HCT116 (cell line): ENCODE measurements at regions not wholly inside any gene's neighbourhood (a gene's known extent, or its start where the extent isn't known, plus 50 kb on each side); places are given as distances from the start of the nearest gene placed in this dataset.

Experiments used
- ATAC-seq: fragments of 200-7000 bp; cut with Tn5 transposase; 2 replicates; pipeline ENCODE4 v1.9.1; 2020; ENCODE audit warnings: mild to moderate bottlenecking, moderate library complexity
- BruUV-seq: library from RNA; stranded (reverse); fragments of 400-500 nt; replicated peaks from 2 replicates; lab custom pipeline; 2021; lab: Mats Ljungman, UMichigan
- CTCF ChIA-PET: fragments of 300-600 bp; sonication (Branson Sonifier 250); formaldehyde crosslinking; loops from one replicate; lab custom pipeline; 2021; ENCODE audit warnings: antibody characterized with exemption; lab: Charles Lee
- POLR2A ChIA-PET: fragments of 300-600, 350-600 bp; sonication (Branson Sonifier 250); formaldehyde crosslinking; loops from one replicate; lab custom pipeline; 2021; ENCODE audit warnings: antibody characterized with exemption; lab: Charles Lee
- RAD21 ChIA-PET, 2 experiments: fragments of 300-600 bp; sonication (Branson Sonifier 250); formaldehyde crosslinking; loops; one replicate each; lab custom pipeline; 2023; ENCODE audit warnings: low total read pairs in 2 of 2; ENCODE audit not compliant: uncharacterized antibody in 2 of 2, unreplicated experiment in 2 of 2, low non-redundant PET in 1 of 2; lab: Charles Lee
- DNase-seq: peaks from one replicate; pipeline ENCODE4 v3.0.0-alpha.2; 2010; ENCODE audit warnings: low read depth, low spot score
- H2AFZ ChIP-seq: fragments of 200-600 bp; shearing (Covaris generic), sonication (generic); 2 replicates; pipeline ENCODE4 v1.6.1; 2017; ENCODE audit warnings: low read depth, mixed run types, mixed read lengths, antibody characterized with exemption, low read length; ENCODE audit not compliant: poor library complexity, severe bottlenecking
- H3K27ac ChIP-seq: 2 replicates; pipeline ENCODE4 v1.5.1; 2012; ENCODE audit warnings: low read depth, low read length
- H3K27me3 ChIP-seq: fragments of 200-600 bp; sonication (generic); 2 replicates; pipeline ENCODE4 v1.6.1; 2016; ENCODE audit warnings: mixed run types, low read length, mixed read lengths; ENCODE audit not compliant: insufficient read depth
- H3K36me3 ChIP-seq, 2 experiments: fragments of 200-500 bp in 1 of 2; fragments of 200-600 bp in 1 of 2; sonication (Bioruptor generic) in 1 of 2; sonication (generic) in 1 of 2; 2 replicates each; pipeline versions ENCODE4 v1.5.1 to v1.6.1; 2014 to 2016; ENCODE audit warnings: low read length in 2 of 2, inconsistent platforms in 1 of 2, mixed read lengths in 1 of 2, mixed run types in 1 of 2; ENCODE audit not compliant: insufficient read depth in 2 of 2, control insufficient read depth in 1 of 2
- H3K4me1 ChIP-seq, 2 experiments: fragments of 200-600 bp in 1 of 2; sonication (generic) in 1 of 2; 2 replicates each; pipeline versions ENCODE4 v1.5.1 to v1.6.1; 2012 to 2017; ENCODE audit warnings: low read length in 2 of 2, inconsistent platforms in 1 of 2, mild to moderate bottlenecking in 1 of 2, mixed read lengths in 1 of 2, mixed run types in 1 of 2, moderate library complexity in 1 of 2; ENCODE audit not compliant: insufficient read depth in 2 of 2, control insufficient read depth in 1 of 2
- H3K4me2 ChIP-seq: fragments of 200-600 bp; sonication (generic); 2 replicates; pipeline ENCODE4 v1.6.1; 2017; ENCODE audit warnings: mixed run types, low read length, mixed read lengths
- H3K4me3 ChIP-seq, 2 experiments: fragments of 200-600 bp in 1 of 2; sonication (generic) in 1 of 2; replicated peaks in 1 of 2; 2 replicates each; pipeline ENCODE4 v1.5.1; 2011 to 2016; ENCODE audit warnings: low read length in 2 of 2, control low read depth in 1 of 2, low read depth in 1 of 2, mild to moderate bottlenecking in 1 of 2, mixed read lengths in 1 of 2, mixed run types in 1 of 2
- H3K79me2 ChIP-seq: fragments of 200-600 bp; sonication (generic); 2 replicates; pipeline ENCODE4 v1.6.1; 2017; ENCODE audit warnings: mild to moderate bottlenecking, mixed run types, low read length, moderate library complexity, mixed read lengths; ENCODE audit not compliant: insufficient read depth
- H3K9ac ChIP-seq: fragments of 200-600 bp; sonication (generic); 2 replicates; pipeline ENCODE4 v1.6.1; 2016; ENCODE audit warnings: low read length, mixed read lengths
- H3K9me2 ChIP-seq: fragments of 200-600 bp; sonication (generic), shearing (Covaris generic); 2 replicates; pipeline ENCODE4 v1.6.1; 2017; ENCODE audit warnings: mixed run types, mild to moderate bottlenecking, moderate library complexity; ENCODE audit not compliant: insufficient read depth
- H3K9me3 ChIP-seq, 2 experiments: fragments of 200-500 bp in 1 of 2; fragments of 200-600 bp in 1 of 2; sonication (Bioruptor generic) in 1 of 2; sonication (generic) in 1 of 2; 2 replicates each; pipeline ENCODE4 v1.6.1; 2014 to 2017; ENCODE audit warnings: low read length in 2 of 2, mixed read lengths in 2 of 2, inconsistent platforms in 1 of 2, low read depth in 1 of 2, mild to moderate bottlenecking in 1 of 2, mixed run types in 1 of 2, moderate library complexity in 1 of 2; ENCODE audit not compliant: control insufficient read depth in 1 of 2, insufficient read depth in 1 of 2
- H4K20me1 ChIP-seq: fragments of 200-600 bp; sonication (generic), shearing (Covaris generic); 2 replicates; pipeline ENCODE4 v1.6.1; 2017; ENCODE audit warnings: mixed run types, mild to moderate bottlenecking, moderate library complexity; ENCODE audit not compliant: insufficient read depth
- CEBPB ChIP-seq: IDR thresholded peaks from 2 replicates; pipeline ENCODE4 v1.6.1; 2012; ENCODE audit warnings: low read depth
- CTCF ChIP-seq, 3 experiments: fragments of 200-600 bp in 1 of 3; sonication (generic) in 1 of 3; IDR thresholded peaks in 2 of 3; conservative IDR thresholded peaks in 1 of 3; 2 replicates each; pipeline ENCODE4 v1.5.1; 2012 to 2017; ENCODE audit warnings: low read depth in 2 of 3, low read length in 2 of 3, antibody characterized with exemption in 1 of 3, borderline replicate concordance in 1 of 3, control low read depth in 1 of 3, mild to moderate bottlenecking in 1 of 3, mixed read lengths in 1 of 3, mixed run types in 1 of 3, moderate library complexity in 1 of 3; ENCODE audit not compliant: insufficient read depth in 1 of 3
- EGR1 ChIP-seq: IDR thresholded peaks from 2 replicates; pipeline ENCODE4 v1.6.1; 2012; ENCODE audit warnings: low read depth
- ELF1 ChIP-seq: IDR thresholded peaks from 2 replicates; pipeline ENCODE4 v1.6.1; 2012; ENCODE audit warnings: low read depth, borderline replicate concordance
- EZH2 ChIP-seq: fragments of 200-600 bp; sonication (generic); IDR thresholded peaks from 2 replicates; pipeline ENCODE4 v1.6.1; 2017; ENCODE audit warnings: antibody characterized with exemption, mixed run types
- POLR2AphosphoS5 ChIP-seq: IDR thresholded peaks from 2 replicates; pipeline ENCODE4 v1.6.1; 2011; ENCODE audit warnings: mild to moderate bottlenecking, low read depth, low read length, moderate library complexity
- RAD21 ChIP-seq: IDR thresholded peaks from 2 replicates; pipeline ENCODE4 v1.6.1; 2012; ENCODE audit warnings: low read depth, mild to moderate bottlenecking
- SP1 ChIP-seq: IDR thresholded peaks from 2 replicates; pipeline ENCODE4 v1.6.1; 2012; ENCODE audit warnings: low read depth
- SRF ChIP-seq: IDR thresholded peaks from 2 replicates; pipeline ENCODE4 v1.6.1; 2012; ENCODE audit warnings: low read depth
- TCF7L2 ChIP-seq: IDR thresholded peaks from 2 replicates; pipeline ENCODE4 v1.7.0; 2011; ENCODE audit warnings: borderline replicate concordance, inconsistent platforms; ENCODE audit not compliant: insufficient read depth, insufficient read length; ENCODE audit errors: extremely low read depth
- YY1 ChIP-seq: IDR thresholded peaks from 2 replicates; pipeline ENCODE4 v1.6.1; 2011; ENCODE audit warnings: low read length, low read depth, moderate library complexity, mild to moderate bottlenecking; ENCODE audit not compliant: insufficient replicate concordance; ENCODE audit errors: extremely low read depth
- ZBTB33 ChIP-seq: IDR thresholded peaks from 2 replicates; pipeline ENCODE4 v1.6.1; 2011; ENCODE audit warnings: mild to moderate bottlenecking, low read length, moderate library complexity; ENCODE audit not compliant: insufficient replicate concordance; ENCODE audit errors: extremely low read depth
- ZNF274 ChIP-seq: fragments of 200-500 bp; sonication (Bioruptor generic); IDR thresholded peaks from 2 replicates; pipeline ENCODE4 v1.6.1; 2014; ENCODE audit warnings: mild to moderate bottlenecking, low read depth, low read length, inconsistent platforms
- intact Hi-C: fragments of 100-400 bp; cut with micrococcal nuclease; formaldehyde crosslinking; loops from 2 replicates; pipeline ENCODE4 v1.10.0; 2022
- TF ChIP-seq, protein P1 (sequence below): IDR thresholded peaks from 2 replicates; pipeline ENCODE4 v1.6.1; 2012
- TF ChIP-seq, protein P2 (sequence below): IDR thresholded peaks from 2 replicates; pipeline ENCODE4 v1.6.1; 2012

DNA sequence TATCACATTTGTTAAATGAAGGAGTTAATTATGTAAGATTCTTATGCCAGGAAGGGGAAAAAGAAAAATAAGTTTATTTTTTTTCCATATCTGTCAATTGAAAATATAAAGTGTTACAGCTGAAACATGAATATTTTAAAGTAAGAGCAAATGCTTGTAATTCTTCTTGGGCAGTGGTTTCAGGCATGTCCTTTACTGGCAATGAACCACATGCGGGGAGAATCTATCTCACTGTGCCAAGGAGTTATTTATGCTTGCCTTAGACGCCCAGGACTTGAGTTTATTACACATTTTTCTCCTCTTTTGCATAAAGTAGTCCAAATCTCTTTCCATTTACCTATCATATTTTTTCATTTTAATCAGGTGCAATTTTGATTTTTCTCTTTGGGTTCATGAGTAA, 207.8 kb upstream of the NRIP1 start:
- ATAC-seq = no peak
- H4K20me1 ChIP-seq = no peaks in the 10 kb centered on the region
- ChIA-PET RAD21 (no interaction called here), CTCF (no interaction called here), POLR2A (no interaction called here)
- TF ChIP-seq ELF1 (no peak), CEBPB (no peak), EGR1 (no peak), TCF7L2 (no peak), RAD21 (no peak), CTCF (IDR thresholded peaks at IDR 0.05 in 2 of 3, conservative IDR thresholded peaks at IDR 0.05 in 1 of 3; ENCODE audit: borderline replicate concordance in 1 of 3, insufficient read depth in 1 of 3, low read depth in 2 of 3, low read length in 2 of 3) (no peak), YY1 (no peak), SRF (no peak), ZBTB33 (no peak), ZNF274 (no peak), SP1 (no peak), POLR2AphosphoS5 (no peak), EZH2 (no peak)
- TF ChIP-seq, protein P1, sequence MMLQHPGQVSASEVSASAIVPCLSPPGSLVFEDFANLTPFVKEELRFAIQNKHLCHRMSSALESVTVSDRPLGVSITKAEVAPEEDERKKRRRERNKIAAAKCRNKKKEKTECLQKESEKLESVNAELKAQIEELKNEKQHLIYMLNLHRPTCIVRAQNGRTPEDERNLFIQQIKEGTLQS = no peak
- TF ChIP-seq, protein P2, sequence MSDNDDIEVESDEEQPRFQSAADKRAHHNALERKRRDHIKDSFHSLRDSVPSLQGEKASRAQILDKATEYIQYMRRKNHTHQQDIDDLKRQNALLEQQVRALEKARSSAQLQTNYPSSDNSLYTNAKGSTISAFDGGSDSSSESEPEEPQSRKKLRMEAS = no peak
- no peak overlapping the region for H3K27ac ChIP-seq
- H3K27me3 ChIP-seq = no peaks in the 10 kb centered on the region
- H3K9ac ChIP-seq = no peak overlapping the region
- no peak overlapping the region for H3K4me3 ChIP-seq
- H3K4me1 ChIP-seq = no peaks in the 10 kb centered on the region
- intact Hi-C loops = no loop called here
- no peak for DNase-seq
- H2AFZ ChIP-seq = no peak overlapping the region
- no peak overlapping the region for H3K4me2 ChIP-seq
- no TSS peak for BruUV-seq
- H3K79me2 ChIP-seq = no peaks in the 10 kb centered on the region
- H3K36me3 ChIP-seq = no peaks in the 10 kb centered on the region
- no peaks in the 10 kb centered on the region for H3K9me2 ChIP-seq
- peaks cover 0 to 2% of the 10 kb centered on the region in 2 experiments; a peak in 1 of 4 replicates for H3K9me3 ChIP-seq
